GM21737 (cell line): ENCODE measurements at regions not wholly inside any gene's neighbourhood (a gene's known extent, or its start where the extent isn't known, plus 50 kb on each side); places are given as distances from the start of the nearest gene placed in this dataset.

Source experiments
- ATAC-seq: cut with Tn5 transposase; IDR thresholded peaks from one replicate; pipeline ENCODE4 v1.9.1; 2021; ENCODE audit warnings: mild to moderate bottlenecking, moderate library complexity; ENCODE audit not compliant: unreplicated experiment

GRCh38 chr2:6557737-6558136 is 308.0 kb downstream of the CMPK2 start:
- ATAC-seq = no peak

- ATAC-seq = no peak
These were observed 302.9 kb downstream of the CMPK2 start for GRCh38 chr2:6562771-6563170.

GRCh38 chr2:6564326-6564725 is 301.4 kb downstream of the CMPK2 start:
- no peak for ATAC-seq

GRCh38 chr2:6574121-6574520 is 291.6 kb downstream of the CMPK2 start:
- ATAC-seq = no peak

GRCh38 chr2:6576302-6576701 is 289.4 kb downstream of the CMPK2 start:
- ATAC-seq = no peak

- ATAC-seq = no peak
These were observed 287.7 kb downstream of the CMPK2 start for GRCh38 chr2:6577960-6578359.

GRCh38 chr2:6578416-6578815 is 287.3 kb downstream of the CMPK2 start:
- ATAC-seq = no peak

- no peak for ATAC-seq
These were observed 286.4 kb downstream of the CMPK2 start for GRCh38 chr2:6579281-6579680.

GRCh38 chr2:6580982-6581381 is 284.7 kb downstream of the CMPK2 start:
- no peak for ATAC-seq

GRCh38 chr2:6589150-6589549 is 276.6 kb downstream of the CMPK2 start:
- ATAC-seq = no peak

GRCh38 chr2:6590442-6590841 is 275.3 kb downstream of the CMPK2 start:
- no peak for ATAC-seq

GRCh38 chr2:6602471-6602870 is 263.2 kb downstream of the CMPK2 start:
- no peak for ATAC-seq

- ATAC-seq = no peak
These were observed 259.7 kb downstream of the CMPK2 start for GRCh38 chr2:6605836-6606505.

- ATAC-seq = no peak
These were observed 247.9 kb downstream of the CMPK2 start for GRCh38 chr2:6617794-6618193.

GRCh38 chr2:6618201-6618600 is 247.5 kb downstream of the CMPK2 start:
- ATAC-seq = no peak

- ATAC-seq = no peak
These were observed 242.0 kb downstream of the CMPK2 start for GRCh38 chr2:6623746-6624145.

- no peak for ATAC-seq
These were observed 239.2 kb downstream of the CMPK2 start for GRCh38 chr2:6626401-6627012.

- no peak for ATAC-seq
These were observed 238.4 kb downstream of the CMPK2 start for GRCh38 chr2:6627316-6627715.

GRCh38 chr2:6630209-6630608 is 235.5 kb downstream of the CMPK2 start:
- no peak for ATAC-seq

- ATAC-seq = no peak
These were observed 230.4 kb downstream of the CMPK2 start for GRCh38 chr2:6635296-6635695.

- no peak for ATAC-seq
These were observed 228.4 kb downstream of the CMPK2 start for GRCh38 chr2:6637330-6637729.

- no peak for ATAC-seq
These were observed 225.6 kb downstream of the CMPK2 start for GRCh38 chr2:6639929-6640620.
